HG03025 (cell line): ENCODE measurements at regions not wholly inside any gene's neighbourhood (a gene's known extent, or its start where the extent isn't known, plus 50 kb on each side); places are given as distances from the start of the nearest gene placed in this dataset.

Source experiments
- ATAC-seq: cut with Tn5 transposase; IDR thresholded peaks from one replicate; pipeline ENCODE4 v1.9.1; 2021; ENCODE audit warnings: mild to moderate bottlenecking, moderate library complexity; ENCODE audit not compliant: unreplicated experiment, low FRiP score

DNA sequence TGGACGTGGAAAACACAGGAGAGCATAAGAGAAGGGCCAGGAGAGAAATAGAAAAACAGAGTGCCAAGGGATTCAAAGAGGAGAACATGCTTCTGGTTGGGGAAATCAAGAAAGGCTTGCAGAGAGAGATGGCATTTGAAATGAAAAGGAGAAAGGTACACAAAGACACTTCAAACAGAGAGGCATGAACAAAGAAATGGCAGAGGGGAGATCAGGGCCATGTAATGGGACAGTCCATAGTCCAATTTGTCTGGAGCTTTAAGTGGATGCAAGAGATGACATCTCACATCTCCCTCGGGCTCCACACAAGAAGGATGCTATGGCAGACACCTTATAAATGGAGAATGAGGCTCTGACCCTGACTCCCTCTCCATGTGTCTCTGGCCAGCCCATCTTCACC is 331.1 kb downstream of the MLLT3 start:
- ATAC-seq = no peak

GRCh38 chr9:20290257-20290656 is 332.0 kb downstream of the MLLT3 start:
- no peak for ATAC-seq

- no peak for ATAC-seq
Observed at GRCh38 chr9:20289423-20290010, 332.8 kb downstream of the MLLT3 start.

DNA sequence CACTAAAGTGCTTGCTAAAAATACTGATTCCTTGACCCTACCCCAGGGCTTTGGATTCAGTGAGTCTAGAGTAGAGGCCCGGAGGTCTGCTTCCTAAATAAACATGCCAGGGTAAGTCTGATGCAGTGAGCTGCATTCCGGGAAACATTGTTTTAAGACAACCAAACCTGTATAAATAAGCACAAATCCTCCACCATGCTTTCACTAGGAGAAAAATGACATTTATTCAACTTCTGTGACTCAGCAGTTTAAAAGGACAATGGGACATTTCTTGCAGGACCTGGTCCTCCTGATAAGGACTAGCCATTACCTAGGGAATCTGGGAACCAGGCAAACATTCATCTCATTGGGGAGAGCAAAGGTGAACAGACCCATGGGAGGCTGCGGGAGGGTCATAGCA is 335.3 kb downstream of the MLLT3 start:
- no peak for ATAC-seq

DNA sequence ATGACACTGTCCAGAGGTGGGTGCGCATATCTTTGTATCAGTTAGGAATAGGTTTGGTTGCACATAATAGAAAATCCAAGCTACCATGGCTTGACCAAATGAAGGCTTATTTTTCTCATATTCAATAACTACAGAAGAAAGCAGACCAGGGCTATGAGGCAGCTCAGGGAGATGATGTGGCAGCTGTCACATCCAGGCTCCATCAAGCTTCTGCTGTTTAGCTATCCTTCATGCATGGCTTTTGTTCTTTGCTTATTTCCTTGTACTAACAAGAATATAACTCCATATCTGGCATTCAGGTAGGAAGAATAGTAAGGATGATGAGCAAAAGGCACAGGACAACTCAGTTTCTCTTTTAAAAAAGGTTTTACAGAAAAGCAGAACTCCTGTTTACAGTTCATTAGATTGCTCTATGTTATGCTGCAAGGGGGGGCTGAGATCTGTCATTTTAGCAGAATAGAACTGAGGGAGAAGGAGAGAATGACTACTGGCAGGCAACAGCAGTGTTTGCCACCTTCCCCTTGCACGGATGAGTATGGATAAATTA is 336.1 kb downstream of the MLLT3 start:
- ATAC-seq = no peak

- no peak for ATAC-seq
Observed at GRCh38 chr9:20284601-20285289, 337.6 kb downstream of the MLLT3 start.

GRCh38 chr9:20280330-20280729 is 342.0 kb downstream of the MLLT3 start:
- ATAC-seq = no peak

DNA sequence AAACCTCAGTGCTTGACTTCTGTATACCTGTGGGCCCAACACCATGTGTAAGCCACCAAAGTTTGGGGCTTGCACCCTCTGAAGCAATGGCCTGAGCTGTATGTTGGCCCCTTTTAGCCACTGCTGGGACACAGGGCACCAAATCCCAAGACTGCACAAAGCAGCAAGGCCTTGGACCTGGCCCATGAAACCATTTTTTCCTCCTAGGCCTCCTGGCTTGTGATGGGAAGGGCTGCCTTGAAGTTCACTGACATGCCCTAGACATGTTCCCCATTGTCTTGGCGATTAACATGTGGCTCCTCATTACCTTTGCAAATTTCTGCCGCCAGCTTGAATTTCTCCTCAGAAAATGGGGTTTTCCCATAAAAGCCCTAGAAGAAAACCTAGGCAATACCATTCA is 345.5 kb downstream of the MLLT3 start:
- no peak for ATAC-seq

DNA sequence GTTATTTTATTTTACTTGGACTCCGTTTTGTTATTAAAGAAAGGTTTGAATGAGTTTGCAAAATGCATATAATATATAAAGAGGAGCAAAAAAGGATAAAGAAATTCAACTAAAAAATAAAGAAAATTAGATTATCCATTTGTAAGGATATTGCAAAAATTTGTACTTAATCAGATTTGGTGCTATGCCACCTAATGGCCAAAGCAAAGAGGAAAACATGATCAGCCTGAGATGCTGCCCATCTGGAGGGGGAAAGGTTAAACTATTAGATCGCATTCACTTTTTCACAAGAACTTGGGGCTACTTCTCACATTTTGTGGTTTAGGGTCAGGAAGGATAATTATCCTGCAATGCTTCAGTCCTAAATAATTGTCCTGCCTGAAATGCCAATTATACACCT is 350.6 kb downstream of the MLLT3 start:
- no peak for ATAC-seq

- ATAC-seq = no peak
Observed at GRCh38 chr9:20271096-20271495, 351.2 kb downstream of the MLLT3 start.

DNA sequence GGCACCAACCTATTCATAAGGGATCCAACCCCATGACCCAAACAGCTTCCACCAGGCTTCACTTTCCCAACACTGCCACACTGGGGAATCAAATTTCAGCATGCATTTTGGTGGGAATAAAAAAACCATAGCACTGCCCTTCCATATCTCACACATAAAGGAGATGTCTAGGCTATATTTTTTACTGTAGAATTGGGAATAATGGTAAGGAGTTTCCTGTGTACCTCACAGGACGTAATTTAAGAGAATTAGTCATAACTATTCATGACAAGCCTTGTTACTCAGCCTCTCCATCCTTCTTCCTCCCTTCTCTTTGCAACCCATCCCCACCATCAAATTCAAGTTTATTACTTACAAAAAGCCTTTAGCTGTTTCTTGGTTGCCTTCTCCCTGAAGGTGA is 352.1 kb downstream of the MLLT3 start:
- ATAC-seq = no peak

DNA sequence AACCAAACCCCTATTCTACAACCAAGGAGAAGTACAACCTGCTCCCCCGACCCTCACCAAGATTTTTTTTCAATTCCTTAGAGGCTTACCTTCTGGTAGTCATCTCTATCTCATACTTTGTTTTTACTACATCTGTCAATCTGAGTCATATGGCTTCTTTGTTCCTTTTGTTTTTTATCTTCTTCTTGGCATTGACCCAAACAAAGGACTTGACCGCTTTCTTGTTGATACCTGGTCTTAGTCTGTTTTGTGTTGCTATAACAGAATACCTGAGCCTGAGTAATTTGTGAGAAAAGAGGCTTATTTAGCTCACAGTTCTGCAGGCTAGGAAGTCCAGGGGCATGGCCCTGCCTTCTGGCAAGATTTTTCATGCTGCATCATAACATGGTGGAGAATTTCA is 352.7 kb downstream of the MLLT3 start:
- no peak for ATAC-seq

GRCh38 chr9:20264896-20265295 is 357.4 kb downstream of the MLLT3 start:
- ATAC-seq = no peak

DNA sequence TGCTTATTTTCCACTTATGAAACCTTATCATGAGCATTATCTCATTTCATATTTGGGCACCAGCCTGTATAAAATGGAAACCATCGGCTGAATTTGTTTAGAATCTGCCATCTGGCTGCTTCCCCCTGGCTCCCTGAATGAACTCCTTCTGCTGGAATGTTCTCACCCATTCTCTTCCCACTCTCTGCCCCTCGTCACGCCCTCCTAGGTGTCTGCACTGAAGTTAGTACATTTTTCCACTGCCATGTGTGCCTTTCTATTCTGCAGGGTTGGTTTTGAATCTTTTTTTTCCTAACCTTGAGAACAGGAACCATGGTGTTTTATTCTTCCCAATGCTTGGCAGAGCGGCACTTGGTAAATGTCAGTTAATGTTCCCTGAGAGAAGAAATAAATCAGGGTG is 359.7 kb downstream of the MLLT3 start:
- ATAC-seq = no peak

DNA sequence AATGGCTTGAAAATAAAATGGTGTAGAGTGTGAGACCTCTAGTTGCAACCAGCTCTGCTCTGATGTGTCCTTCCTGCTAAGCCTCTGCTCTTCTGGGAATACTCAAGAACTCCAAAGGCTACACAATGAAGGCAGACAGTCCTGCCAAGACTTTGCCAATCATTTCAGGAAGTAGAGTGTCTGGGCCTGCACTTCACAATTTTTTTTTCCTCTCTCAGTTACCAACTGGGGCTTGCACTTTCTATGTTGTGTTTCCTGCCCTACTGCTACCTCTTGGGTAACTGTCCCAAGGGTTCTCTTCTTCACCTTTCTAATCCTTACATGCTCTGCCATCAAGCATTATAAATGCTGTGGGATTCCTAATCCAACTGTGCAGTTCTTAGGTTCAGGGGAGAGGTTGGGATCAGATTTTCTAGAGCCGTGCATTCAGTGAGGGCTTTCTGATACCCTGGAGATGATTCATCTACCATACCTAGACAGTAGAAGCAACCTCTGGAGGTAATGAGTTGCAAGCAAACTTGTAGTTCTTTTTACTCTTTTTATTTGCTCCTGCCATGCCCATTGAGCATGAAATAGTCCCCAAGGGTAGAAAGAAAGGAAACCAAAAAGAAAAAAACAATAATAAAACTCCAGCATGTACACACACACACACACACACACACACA is 365.9 kb downstream of the MLLT3 start:
- no peak for ATAC-seq

GRCh38 chr9:20255052-20255451 is 367.2 kb downstream of the MLLT3 start:
- ATAC-seq = no peak

DNA sequence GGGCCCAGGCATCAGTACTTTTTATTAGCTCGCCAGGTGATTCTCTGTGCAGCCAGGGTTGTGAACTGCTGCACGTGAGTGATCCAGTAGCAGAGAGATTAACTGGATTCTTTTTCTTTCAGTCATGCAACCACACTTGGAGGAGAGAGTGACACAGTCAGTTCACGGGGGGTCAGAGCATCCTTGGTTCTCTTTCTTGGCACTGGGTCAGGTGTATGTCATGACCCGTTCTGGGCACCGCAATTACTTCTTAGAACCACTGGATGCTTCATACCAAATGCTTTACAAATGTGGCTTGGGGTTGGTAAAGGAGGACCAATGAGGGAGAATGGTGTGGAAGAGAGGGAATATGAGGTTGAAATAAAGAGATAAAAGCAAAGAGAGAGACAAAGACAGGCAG is 368.7 kb downstream of the MLLT3 start:
- ATAC-seq = no peak

DNA sequence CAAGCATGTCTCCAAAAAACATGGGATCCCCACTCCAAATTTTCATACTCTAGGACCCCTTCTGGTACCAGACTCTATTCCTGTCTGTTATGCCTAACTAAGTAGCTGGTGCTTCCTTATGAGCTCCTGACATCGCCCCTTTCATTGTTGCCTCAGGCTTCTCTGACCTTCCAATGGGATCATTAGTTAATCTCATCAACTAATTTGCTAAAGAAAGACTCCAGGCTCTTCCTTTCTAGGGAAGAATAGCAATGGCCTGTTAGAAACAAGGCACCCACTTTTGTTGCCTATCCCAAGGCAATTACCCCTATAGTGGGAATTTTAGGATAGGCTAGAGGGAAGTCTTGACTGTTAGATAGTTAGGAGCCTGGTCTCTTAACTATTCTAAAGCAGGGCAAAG is 369.5 kb downstream of the MLLT3 start:
- ATAC-seq = no peak

DNA sequence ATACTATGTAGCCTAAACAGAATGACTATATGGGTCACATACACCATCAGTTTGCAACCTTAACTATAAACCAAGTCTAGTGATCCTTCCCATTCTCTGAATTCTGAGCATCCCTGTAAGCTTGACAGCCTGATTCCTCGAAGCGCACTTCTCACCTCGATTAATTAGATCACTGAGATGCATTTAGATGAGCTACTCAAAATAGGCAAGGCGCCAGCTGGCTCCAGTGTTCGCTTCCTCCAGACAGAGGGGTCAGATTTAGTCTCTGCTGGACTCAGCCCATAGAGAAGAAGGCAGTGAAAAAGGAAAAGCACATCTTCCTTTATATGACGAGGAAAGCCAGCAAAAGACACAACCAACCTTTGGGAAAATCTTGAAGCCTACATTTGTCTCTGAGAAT is 371.5 kb downstream of the MLLT3 start:
- no peak for ATAC-seq

DNA sequence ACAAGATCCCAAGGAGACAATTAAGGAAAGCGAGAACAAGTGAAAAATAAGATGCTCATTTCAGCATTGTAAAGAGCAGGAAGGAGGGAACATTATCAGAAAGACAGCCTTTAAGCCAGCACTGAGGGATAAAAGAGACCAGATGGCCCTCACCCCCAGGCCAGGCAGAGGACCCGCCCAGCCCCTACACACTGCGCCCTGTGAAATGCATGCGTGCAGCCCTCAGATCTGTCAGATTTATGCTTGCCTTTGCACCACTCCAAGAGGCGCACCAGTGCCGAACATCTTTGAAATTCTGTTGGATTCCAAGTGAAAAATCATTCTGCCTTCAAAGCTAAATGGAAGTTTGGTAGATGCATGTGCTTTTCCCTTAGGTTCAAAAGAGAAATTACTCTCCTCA is 378.0 kb downstream of the MLLT3 start:
- no peak for ATAC-seq

DNA sequence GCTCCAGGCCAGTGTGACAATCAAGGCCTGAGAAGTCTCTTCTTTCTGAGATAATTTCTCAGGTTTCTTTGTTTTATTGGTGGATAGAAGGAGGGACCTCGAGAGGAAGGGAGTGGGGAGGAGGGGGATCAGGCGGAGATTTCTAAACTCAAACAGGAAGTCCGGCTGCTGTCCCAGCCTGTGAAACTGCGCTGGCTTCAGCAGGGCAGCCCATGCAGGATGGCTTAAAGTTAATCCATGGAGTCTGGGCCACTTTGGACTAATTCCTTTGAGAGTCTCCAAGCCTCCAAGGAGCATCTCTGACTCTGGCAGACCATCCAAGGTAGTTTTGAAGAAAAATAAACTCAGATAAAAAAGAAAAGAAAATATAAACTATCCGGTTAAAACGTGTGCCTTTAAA is 378.5 kb downstream of the MLLT3 start:
- no peak for ATAC-seq
